IMR-90 (cell line): ENCODE measurements at regions not wholly inside any gene's neighbourhood (a gene's known extent, or its start where the extent isn't known, plus 50 kb on each side); places are given as distances from the start of the nearest gene placed in this dataset.

Experiments
- ATAC-seq: fragments of 200-7000 bp; cut with Tn5 transposase; 2 replicates; pipeline ENCODE4 v1.9.1; 2020; ENCODE audit warnings: low read depth, mild to moderate bottlenecking, moderate library complexity
- BruUV-seq: library from RNA; stranded (reverse); fragments of 400-500 nt; replicated peaks from 2 replicates; lab custom pipeline; 2021; lab: Mats Ljungman, UMichigan
- CTCF ChIA-PET: fragments of 300-600 bp; formaldehyde crosslinking; extraction: SDS; loops from one replicate; lab custom pipeline; 2021; ENCODE audit warnings: antibody characterized with exemption; lab: Yijun Ruan, JAX
- POLR2A ChIA-PET: fragments of 300-600 bp; sonication (Branson Sonifier 250); formaldehyde crosslinking; loops from one replicate; lab custom pipeline; 2022; ENCODE audit warnings: antibody characterized with exemption; ENCODE audit not compliant: unreplicated experiment; lab: Charles Lee
- DNase-seq: peaks from one replicate; pipeline ENCODE4 v3.0.0; 2013
- H2AFZ ChIP-seq: replicated peaks from 2 replicates; pipeline ENCODE3; 2013; ENCODE audit warnings: low read length, mild to moderate bottlenecking; ENCODE audit not compliant: poor library complexity
- H2AK5ac ChIP-seq: 2 replicates; pipeline ENCODE4 v1.6.1; 2013; ENCODE audit warnings: low read depth, low read length, inconsistent platforms
- H2AK9ac ChIP-seq: replicated peaks from 2 replicates; pipeline ENCODE3; 2013; ENCODE audit warnings: mild to moderate bottlenecking, low read depth, low read length, moderate library complexity; ENCODE audit not compliant: poor library complexity
- H2BK120ac ChIP-seq: 2 replicates; pipeline ENCODE4 v1.6.1; 2013; ENCODE audit warnings: low read depth, low read length, inconsistent platforms
- H2BK15ac ChIP-seq: 3 replicates; pipeline ENCODE4 v1.6.1; 2013; ENCODE audit warnings: low read depth, low read length, inconsistent platforms
- H2BK20ac ChIP-seq: 2 replicates; pipeline ENCODE4 v1.6.1; 2013; ENCODE audit warnings: low read depth, mild to moderate bottlenecking, inconsistent platforms, low read length, moderate library complexity
- H2BK5ac ChIP-seq: 2 replicates; pipeline ENCODE4 v1.6.1; 2013; ENCODE audit warnings: mild to moderate bottlenecking, low read depth, low read length, inconsistent platforms; ENCODE audit not compliant: poor library complexity, severe bottlenecking
- H3K14ac ChIP-seq: replicated peaks from 2 replicates; pipeline ENCODE4 v1.6.1; 2013; ENCODE audit warnings: low read depth, low read length, inconsistent platforms
- H3K18ac ChIP-seq: 2 replicates; pipeline ENCODE4 v1.6.1; 2013; ENCODE audit warnings: low read depth, low read length, control low read depth
- H3K23ac ChIP-seq: 2 replicates; pipeline ENCODE4 v1.6.1; 2013; ENCODE audit warnings: low read depth, low read length, inconsistent platforms
- H3K27ac ChIP-seq: 2 replicates; pipeline ENCODE4 v1.5.1; 2013; ENCODE audit warnings: mild to moderate bottlenecking, control low read depth, low read length; ENCODE audit not compliant: insufficient read depth
- H3K27me3 ChIP-seq: 2 replicates; pipeline ENCODE4 v1.6.1; 2013; ENCODE audit warnings: low read length; ENCODE audit not compliant: control insufficient read depth, insufficient read depth
- H3K36me3 ChIP-seq: 2 replicates; pipeline ENCODE4 v1.6.1; 2013; ENCODE audit warnings: low read length, mixed read lengths; ENCODE audit not compliant: control insufficient read depth, insufficient read depth
- H3K4ac ChIP-seq: 2 replicates; pipeline ENCODE4 v1.6.1; 2013; ENCODE audit warnings: low read depth, low read length, inconsistent platforms
- H3K4me1 ChIP-seq: 2 replicates; pipeline ENCODE4 v1.6.1; 2013; ENCODE audit warnings: low read length, mixed read lengths; ENCODE audit not compliant: control insufficient read depth, insufficient read depth
- H3K4me2 ChIP-seq: 2 replicates; pipeline ENCODE4 v1.6.1; 2013; ENCODE audit warnings: low read depth, mild to moderate bottlenecking, control low read depth, low read length, moderate library complexity
- H3K4me3 ChIP-seq: 2 replicates; pipeline ENCODE4 v1.5.1; 2013; ENCODE audit warnings: low read depth, mild to moderate bottlenecking, control low read depth, low read length, moderate library complexity; ENCODE audit not compliant: insufficient read depth
- H3K56ac ChIP-seq: 2 replicates; pipeline ENCODE4 v1.6.1; 2013; ENCODE audit warnings: low read length, inconsistent platforms; ENCODE audit not compliant: insufficient read depth; ENCODE audit errors: extremely low read depth
- H3K79me1 ChIP-seq, 2 experiments: 2 replicates each; pipeline ENCODE4 v1.6.1; 2013; ENCODE audit warnings: low read length in 2 of 2, inconsistent platforms in 1 of 2, low read depth in 1 of 2
- H3K9ac ChIP-seq: 2 replicates; pipeline ENCODE4 v1.6.1; 2013; ENCODE audit warnings: low read depth, low read length, control low read depth
- H3K9me1 ChIP-seq: 2 replicates; pipeline ENCODE4 v1.6.1; 2013; ENCODE audit warnings: low read length, inconsistent platforms; ENCODE audit not compliant: insufficient read depth
- H3K9me3 ChIP-seq: 2 replicates; pipeline ENCODE4 v1.6.1; 2013; ENCODE audit warnings: low read length; ENCODE audit not compliant: control insufficient read depth, insufficient read depth
- H4K20me1 ChIP-seq: 2 replicates; pipeline ENCODE4 v1.6.1; 2013; ENCODE audit warnings: low read length, inconsistent platforms; ENCODE audit not compliant: insufficient read depth
- H4K5ac ChIP-seq: 2 replicates; pipeline ENCODE4 v1.6.1; 2013; ENCODE audit warnings: mild to moderate bottlenecking, low read depth, low read length, control low read depth
- H4K8ac ChIP-seq, 2 experiments: 2 replicates each; pipeline ENCODE4 v1.6.1; 2013; ENCODE audit warnings: low read depth in 2 of 2, low read length in 2 of 2, control low read depth in 1 of 2, inconsistent platforms in 1 of 2
- H4K91ac ChIP-seq: 2 replicates; pipeline ENCODE4 v1.6.1; 2013; ENCODE audit warnings: low read depth, low read length, inconsistent platforms; ENCODE audit not compliant: insufficient read depth
- BHLHE40 ChIP-seq: fragments of 150-350 bp; IDR thresholded peaks from 2 replicates; pipeline ENCODE4 v1.6.1; 2016; ENCODE audit warnings: mild to moderate bottlenecking, low read depth, low read length
- CTCF ChIP-seq: conservative IDR thresholded peaks from 2 replicates; pipeline ENCODE4 v1.5.1; 2012; ENCODE audit warnings: mild to moderate bottlenecking, low read depth, low read length, improper control_type of control experiment
- ELK1 ChIP-seq: fragments of 150-350 bp; IDR thresholded peaks from 2 replicates; pipeline ENCODE4 v1.6.1; 2016; ENCODE audit warnings: low read depth, mild to moderate bottlenecking, low read length, moderate library complexity, borderline replicate concordance
- MAFK ChIP-seq: IDR thresholded peaks from 2 replicates; pipeline ENCODE4 v1.6.1; 2012; ENCODE audit warnings: low read depth, low read length, improper control_type of control experiment
- MXI1 ChIP-seq: IDR thresholded peaks from 2 replicates; pipeline ENCODE4 v1.6.1; 2012; ENCODE audit warnings: low read depth, mild to moderate bottlenecking, low read length, moderate library complexity, borderline replicate concordance
- SMC3 ChIP-seq: fragments of 150-350 bp; IDR thresholded peaks from 2 replicates; pipeline ENCODE4 v1.6.1; 2016; ENCODE audit warnings: low read depth, mild to moderate bottlenecking, antibody characterized with exemption, low read length, moderate library complexity
- WGBS, 2 experiments: methylation state at CpG; one replicate each; pipeline versions ENCODE4 v1.1.5 to v1.1.7; 2013; ENCODE audit warnings: missing lambda C conversion rate in 2 of 2; ENCODE audit not compliant: insufficient read length in 1 of 2; ENCODE audit errors: extremely low coverage in 2 of 2; 5-methylcytosine and 5-hydroxymethylcytosine counted together
- dilution Hi-C: fragments of 300-500 bp; cut with HindIII; formaldehyde crosslinking; loops from one replicate; pipeline ENCODE4 v1.14.3; 2018; ENCODE audit warnings: low sequenced_read_pairs; ENCODE audit not compliant: unreplicated experiment
- in situ Hi-C: fragments of 300-500 bp; cut with MboI; formaldehyde crosslinking; loops from 3 replicates; pipeline ENCODE4 v1.14.3; 2019; ENCODE audit warnings: low sequenced_read_pairs, inconsistent platforms, mixed read lengths
- intact Hi-C: fragments of 100-400 bp; cut with micrococcal nuclease; formaldehyde crosslinking; loops from 2 replicates; pipeline ENCODE4 v1.10.0; 2022

- DNase-seq, result no peak
- H2BK15ac ChIP-seq, result no peak overlapping the region
- no peak overlapping the region for H3K4me2 ChIP-seq
- no peak for TF ChIP-seq MAFK
- TF ChIP-seq MXI1, result no peak
- no peak for TF ChIP-seq CTCF
- no peak for TF ChIP-seq ELK1
- TF ChIP-seq SMC3, result no peak
- no peak for TF ChIP-seq BHLHE40
- H3K23ac ChIP-seq, result no peak overlapping the region
- H4K20me1 ChIP-seq, result no peaks in the 10 kb centered on the region
- no peaks in the 10 kb centered on the region for H3K4me1 ChIP-seq
- H4K91ac ChIP-seq, result no peak overlapping the region
- no peak overlapping the region for H3K56ac ChIP-seq
- no peaks in the 10 kb centered on the region for H3K36me3 ChIP-seq
- no peak overlapping the region for H2BK120ac ChIP-seq
- H3K9me3 ChIP-seq, result no peaks in the 10 kb centered on the region
- no peak overlapping the region for H2BK5ac ChIP-seq
- no peak overlapping the region for H4K8ac ChIP-seq
- in situ Hi-C loops (no loop called here), intact Hi-C loops (no loop called here), dilution Hi-C loops (no loop called here)
- no peak overlapping the region for H2AK5ac ChIP-seq
- POLR2A ChIA-PET, result no interaction called here
- WGBS, 2 experiments, result 30% methylated on average over 2 of the region's 4 CpGs; no CpG with 5 or more reads in 1 of the 2 experiments
- H3K18ac ChIP-seq, result no peak overlapping the region
- H3K4ac ChIP-seq, result no peak overlapping the region
- no peak overlapping the region for H2BK20ac ChIP-seq
- CTCF ChIA-PET, result no interaction called here
- H3K9me1 ChIP-seq, result no peaks in the 10 kb centered on the region
- H3K27ac ChIP-seq, result no peak overlapping the region
- no peak for ATAC-seq
- H2AK9ac ChIP-seq, result no peak overlapping the region
- no peak overlapping the region for H3K9ac ChIP-seq
- H3K27me3 ChIP-seq, result no peaks in the 10 kb centered on the region
- H3K14ac ChIP-seq, result no peak overlapping the region
- BruUV-seq, result no TSS peak
- no peak overlapping the region for H2AFZ ChIP-seq
- no peaks in the 10 kb centered on the region for H3K79me1 ChIP-seq
- H4K5ac ChIP-seq, result no peak overlapping the region
- no peak overlapping the region for H3K4me3 ChIP-seq
Observed at GRCh38 chr3:137924628-137925027, 85.3 kb upstream of the CLDN18 start.
